HCT116 (cell line): ENCODE measurements at regions not wholly inside any gene's neighbourhood (a gene's known extent, or its start where the extent isn't known, plus 50 kb on each side); places are given as distances from the start of the nearest gene placed in this dataset.
"Not testable (repeated sequence)": the region's sequence is repeated elsewhere in the genome, so short reads cannot be mapped to it uniquely, and the experiment has no call there.

Experiments used
- ATAC-seq: fragments of 200-7000 bp; cut with Tn5 transposase; 2 replicates; pipeline ENCODE4 v1.9.1; 2020; ENCODE audit warnings: mild to moderate bottlenecking, moderate library complexity
- BruUV-seq: library from RNA; stranded (reverse); fragments of 400-500 nt; replicated peaks from 2 replicates; lab custom pipeline; 2021; lab: Mats Ljungman, UMichigan
- CTCF ChIA-PET: fragments of 300-600 bp; sonication (Branson Sonifier 250); formaldehyde crosslinking; loops from one replicate; lab custom pipeline; 2021; ENCODE audit warnings: antibody characterized with exemption; lab: Charles Lee
- POLR2A ChIA-PET: fragments of 300-600, 350-600 bp; sonication (Branson Sonifier 250); formaldehyde crosslinking; loops from one replicate; lab custom pipeline; 2021; ENCODE audit warnings: antibody characterized with exemption; lab: Charles Lee
- RAD21 ChIA-PET, 2 experiments: fragments of 300-600 bp; sonication (Branson Sonifier 250); formaldehyde crosslinking; loops; one replicate each; lab custom pipeline; 2023; ENCODE audit warnings: low total read pairs in 2 of 2; ENCODE audit not compliant: uncharacterized antibody in 2 of 2, unreplicated experiment in 2 of 2, low non-redundant PET in 1 of 2; lab: Charles Lee
- DNase-seq: peaks from one replicate; pipeline ENCODE4 v3.0.0-alpha.2; 2010; ENCODE audit warnings: low read depth, low spot score
- H2AFZ ChIP-seq: fragments of 200-600 bp; shearing (Covaris generic), sonication (generic); 2 replicates; pipeline ENCODE4 v1.6.1; 2017; ENCODE audit warnings: low read depth, mixed run types, mixed read lengths, antibody characterized with exemption, low read length; ENCODE audit not compliant: poor library complexity, severe bottlenecking
- H3K27ac ChIP-seq: 2 replicates; pipeline ENCODE4 v1.5.1; 2012; ENCODE audit warnings: low read depth, low read length
- H3K27me3 ChIP-seq: fragments of 200-600 bp; sonication (generic); 2 replicates; pipeline ENCODE4 v1.6.1; 2016; ENCODE audit warnings: mixed run types, low read length, mixed read lengths; ENCODE audit not compliant: insufficient read depth
- H3K36me3 ChIP-seq, 2 experiments: fragments of 200-500 bp in 1 of 2; fragments of 200-600 bp in 1 of 2; sonication (Bioruptor generic) in 1 of 2; sonication (generic) in 1 of 2; 2 replicates each; pipeline versions ENCODE4 v1.5.1 to v1.6.1; 2014 to 2016; ENCODE audit warnings: low read length in 2 of 2, inconsistent platforms in 1 of 2, mixed read lengths in 1 of 2, mixed run types in 1 of 2; ENCODE audit not compliant: insufficient read depth in 2 of 2, control insufficient read depth in 1 of 2
- H3K4me1 ChIP-seq, 2 experiments: fragments of 200-600 bp in 1 of 2; sonication (generic) in 1 of 2; 2 replicates each; pipeline versions ENCODE4 v1.5.1 to v1.6.1; 2012 to 2017; ENCODE audit warnings: low read length in 2 of 2, inconsistent platforms in 1 of 2, mild to moderate bottlenecking in 1 of 2, mixed read lengths in 1 of 2, mixed run types in 1 of 2, moderate library complexity in 1 of 2; ENCODE audit not compliant: insufficient read depth in 2 of 2, control insufficient read depth in 1 of 2
- H3K4me2 ChIP-seq: fragments of 200-600 bp; sonication (generic); 2 replicates; pipeline ENCODE4 v1.6.1; 2017; ENCODE audit warnings: mixed run types, low read length, mixed read lengths
- H3K4me3 ChIP-seq, 2 experiments: fragments of 200-600 bp in 1 of 2; sonication (generic) in 1 of 2; replicated peaks in 1 of 2; 2 replicates each; pipeline ENCODE4 v1.5.1; 2011 to 2016; ENCODE audit warnings: low read length in 2 of 2, control low read depth in 1 of 2, low read depth in 1 of 2, mild to moderate bottlenecking in 1 of 2, mixed read lengths in 1 of 2, mixed run types in 1 of 2
- H3K79me2 ChIP-seq: fragments of 200-600 bp; sonication (generic); 2 replicates; pipeline ENCODE4 v1.6.1; 2017; ENCODE audit warnings: mild to moderate bottlenecking, mixed run types, low read length, moderate library complexity, mixed read lengths; ENCODE audit not compliant: insufficient read depth
- H3K9ac ChIP-seq: fragments of 200-600 bp; sonication (generic); 2 replicates; pipeline ENCODE4 v1.6.1; 2016; ENCODE audit warnings: low read length, mixed read lengths
- H3K9me2 ChIP-seq: fragments of 200-600 bp; sonication (generic), shearing (Covaris generic); 2 replicates; pipeline ENCODE4 v1.6.1; 2017; ENCODE audit warnings: mixed run types, mild to moderate bottlenecking, moderate library complexity; ENCODE audit not compliant: insufficient read depth
- H3K9me3 ChIP-seq, 2 experiments: fragments of 200-500 bp in 1 of 2; fragments of 200-600 bp in 1 of 2; sonication (Bioruptor generic) in 1 of 2; sonication (generic) in 1 of 2; 2 replicates each; pipeline ENCODE4 v1.6.1; 2014 to 2017; ENCODE audit warnings: low read length in 2 of 2, mixed read lengths in 2 of 2, inconsistent platforms in 1 of 2, low read depth in 1 of 2, mild to moderate bottlenecking in 1 of 2, mixed run types in 1 of 2, moderate library complexity in 1 of 2; ENCODE audit not compliant: control insufficient read depth in 1 of 2, insufficient read depth in 1 of 2
- H4K20me1 ChIP-seq: fragments of 200-600 bp; sonication (generic), shearing (Covaris generic); 2 replicates; pipeline ENCODE4 v1.6.1; 2017; ENCODE audit warnings: mixed run types, mild to moderate bottlenecking, moderate library complexity; ENCODE audit not compliant: insufficient read depth
- ATF3 ChIP-seq: IDR thresholded peaks from 2 replicates; pipeline ENCODE4 v1.6.1; 2012
- CBX3 ChIP-seq: IDR thresholded peaks from 2 replicates; pipeline ENCODE4 v1.6.1; 2012; ENCODE audit warnings: low read depth
- CEBPB ChIP-seq: IDR thresholded peaks from 2 replicates; pipeline ENCODE4 v1.6.1; 2012; ENCODE audit warnings: low read depth
- CTCF ChIP-seq, 3 experiments: fragments of 200-600 bp in 1 of 3; sonication (generic) in 1 of 3; IDR thresholded peaks in 2 of 3; conservative IDR thresholded peaks in 1 of 3; 2 replicates each; pipeline ENCODE4 v1.5.1; 2012 to 2017; ENCODE audit warnings: low read depth in 2 of 3, low read length in 2 of 3, antibody characterized with exemption in 1 of 3, borderline replicate concordance in 1 of 3, control low read depth in 1 of 3, mild to moderate bottlenecking in 1 of 3, mixed read lengths in 1 of 3, mixed run types in 1 of 3, moderate library complexity in 1 of 3; ENCODE audit not compliant: insufficient read depth in 1 of 3
- EGR1 ChIP-seq: IDR thresholded peaks from 2 replicates; pipeline ENCODE4 v1.6.1; 2012; ENCODE audit warnings: low read depth
- ELF1 ChIP-seq: IDR thresholded peaks from 2 replicates; pipeline ENCODE4 v1.6.1; 2012; ENCODE audit warnings: low read depth, borderline replicate concordance
- EZH2 ChIP-seq: fragments of 200-600 bp; sonication (generic); IDR thresholded peaks from 2 replicates; pipeline ENCODE4 v1.6.1; 2017; ENCODE audit warnings: antibody characterized with exemption, mixed run types
- EZH2phosphoT487 ChIP-seq: fragments of 200-600 bp; IDR thresholded peaks from 2 replicates; pipeline ENCODE4 v1.6.1; 2018; ENCODE audit warnings: antibody characterized with exemption, borderline replicate concordance
- FOSL1 ChIP-seq: IDR thresholded peaks from 2 replicates; pipeline ENCODE4 v1.6.1; 2012; ENCODE audit warnings: low read depth
- JUND ChIP-seq: IDR thresholded peaks from 2 replicates; pipeline ENCODE4 v1.6.1; 2012
- POLR2A ChIP-seq: IDR thresholded peaks from 2 replicates; pipeline ENCODE4 v1.7.0; 2011; ENCODE audit warnings: borderline replicate concordance; ENCODE audit not compliant: insufficient read depth, insufficient read length; ENCODE audit errors: extremely low read depth
- RAD21 ChIP-seq: IDR thresholded peaks from 2 replicates; pipeline ENCODE4 v1.6.1; 2012; ENCODE audit warnings: low read depth, mild to moderate bottlenecking
- REST ChIP-seq: IDR thresholded peaks from 2 replicates; pipeline ENCODE4 v1.6.1; 2012; ENCODE audit warnings: low read depth
- SIN3A ChIP-seq: IDR thresholded peaks from 2 replicates; pipeline ENCODE4 v1.6.1; 2012; ENCODE audit warnings: low read depth
- SP1 ChIP-seq: IDR thresholded peaks from 2 replicates; pipeline ENCODE4 v1.6.1; 2012; ENCODE audit warnings: low read depth
- SRF ChIP-seq: IDR thresholded peaks from 2 replicates; pipeline ENCODE4 v1.6.1; 2012; ENCODE audit warnings: low read depth
- TCF7L2 ChIP-seq: IDR thresholded peaks from 2 replicates; pipeline ENCODE4 v1.7.0; 2011; ENCODE audit warnings: borderline replicate concordance, inconsistent platforms; ENCODE audit not compliant: insufficient read depth, insufficient read length; ENCODE audit errors: extremely low read depth
- YY1 ChIP-seq: IDR thresholded peaks from 2 replicates; pipeline ENCODE4 v1.6.1; 2011; ENCODE audit warnings: low read length, low read depth, moderate library complexity, mild to moderate bottlenecking; ENCODE audit not compliant: insufficient replicate concordance; ENCODE audit errors: extremely low read depth
- ZNF274 ChIP-seq: fragments of 200-500 bp; sonication (Bioruptor generic); IDR thresholded peaks from 2 replicates; pipeline ENCODE4 v1.6.1; 2014; ENCODE audit warnings: mild to moderate bottlenecking, low read depth, low read length, inconsistent platforms
- intact Hi-C: fragments of 100-400 bp; cut with micrococcal nuclease; formaldehyde crosslinking; loops from 2 replicates; pipeline ENCODE4 v1.10.0; 2022

- H3K4me3 ChIP-seq: no peak overlapping the region
- DNase-seq: no peak
- TF ChIP-seq CBX3 (no peak), EZH2phosphoT487 (no peak), REST (no peak), SRF (no peak), SP1 (no peak), YY1 (no peak), CEBPB (no peak), JUND (no peak), EGR1 (no peak), TCF7L2 (no peak), FOSL1 (no peak), EZH2 (no peak), RAD21 (no peak), SIN3A (no peak), CTCF (IDR thresholded peaks at IDR 0.05 in 2 of 3, conservative IDR thresholded peaks at IDR 0.05 in 1 of 3; ENCODE audit: borderline replicate concordance in 1 of 3, insufficient read depth in 1 of 3, low read depth in 2 of 3, low read length in 2 of 3) (no peak), ELF1 (no peak), ZNF274 (no peak), ATF3 (no peak), POLR2A (no peak)
- TF ChIP-seq, all 23 proteins: peak for 0
- no peak; the same call in 1 of the 2 replicates for ATAC-seq
- H3K36me3 ChIP-seq: no peaks in the 10 kb centered on the region
- no peak overlapping the region for H3K9ac ChIP-seq
- H4K20me1 ChIP-seq: no peaks in the 10 kb centered on the region
- no peaks in the 10 kb centered on the region for H3K4me1 ChIP-seq
- no peak overlapping the region for H3K27ac ChIP-seq
- H2AFZ ChIP-seq: no peak overlapping the region
- no peak overlapping the region for H3K4me2 ChIP-seq
- H3K79me2 ChIP-seq: no peaks in the 10 kb centered on the region
- no peaks in the 10 kb centered on the region for H3K9me3 ChIP-seq
- no TSS peak for BruUV-seq
- H3K27me3 ChIP-seq: no peaks in the 10 kb centered on the region
- RAD21 ChIA-PET: no interaction called here
- CTCF ChIA-PET: no interaction called here
- POLR2A ChIA-PET: no interaction called here
- no peaks in the 10 kb centered on the region for H3K9me2 ChIP-seq
- intact Hi-C loops: no loop called here
Measured at GRCh38 chr2:228355897-228356296, 174.4 kb upstream of the SPHKAP start.

- ATAC-seq, H3K36me3 ChIP-seq, H3K4me3 ChIP-seq, DNase-seq, H3K9ac ChIP-seq, intact Hi-C loops, H3K9me3 ChIP-seq, H3K27ac ChIP-seq, H3K4me2 ChIP-seq, H3K9me2 ChIP-seq, H2AFZ ChIP-seq, CTCF ChIA-PET, H3K27me3 ChIP-seq, POLR2A ChIA-PET, H3K4me1 ChIP-seq, H3K79me2 ChIP-seq, RAD21 ChIA-PET, BruUV-seq, H4K20me1 ChIP-seq: not testable (repeated sequence)
Measured at GRCh38 chr2:228352980-228353379, 171.5 kb upstream of the SPHKAP start.
